ENCODE measurements at regions not wholly inside any gene's neighbourhood (a gene's known extent, or its start where the extent isn't known, plus 50 kb on each side); places are given as distances from the start of the nearest gene placed in this dataset.

DNA sequence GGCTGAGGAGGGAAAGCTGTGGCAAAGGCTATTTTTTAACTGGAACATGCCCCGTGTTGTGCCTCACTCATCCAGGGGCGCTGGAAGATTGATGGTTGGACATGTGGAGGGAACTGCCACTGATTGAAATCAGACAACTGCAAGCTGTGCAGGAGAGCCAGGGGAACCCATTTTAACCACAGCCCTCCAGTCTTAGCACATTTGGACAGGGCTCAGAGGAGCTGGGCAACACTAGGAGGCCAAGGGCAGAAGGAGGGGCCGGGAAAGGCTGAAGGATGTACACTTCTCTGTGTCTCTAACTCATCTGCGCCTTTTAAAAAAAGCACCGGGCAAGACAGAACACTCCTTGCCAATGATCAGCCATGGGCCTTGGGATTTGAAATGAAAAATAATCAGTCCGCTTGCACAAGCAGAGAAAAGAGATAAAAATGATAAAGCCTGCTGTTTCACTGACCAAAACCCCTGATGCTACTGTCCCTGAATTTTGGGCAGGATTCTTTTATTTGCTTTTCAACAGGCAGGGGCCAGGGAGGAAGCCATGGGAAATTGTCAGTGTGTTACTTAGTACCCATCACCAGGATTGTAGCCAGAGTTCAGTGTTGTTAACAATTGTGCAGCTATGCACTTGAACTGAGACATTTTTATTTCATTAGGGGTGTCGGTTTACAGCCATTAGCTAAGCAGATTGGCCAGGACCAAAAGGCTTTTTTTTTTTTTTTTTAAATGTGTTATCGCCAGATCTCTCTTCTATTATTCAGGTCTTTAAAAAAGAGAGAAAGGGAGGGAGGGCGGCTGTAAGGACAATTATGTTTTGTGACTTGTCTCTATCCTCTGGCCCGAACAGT, 109.3 kb upstream of the EYA4 start (continued):
- TF ChIP-seq, protein P1, sequence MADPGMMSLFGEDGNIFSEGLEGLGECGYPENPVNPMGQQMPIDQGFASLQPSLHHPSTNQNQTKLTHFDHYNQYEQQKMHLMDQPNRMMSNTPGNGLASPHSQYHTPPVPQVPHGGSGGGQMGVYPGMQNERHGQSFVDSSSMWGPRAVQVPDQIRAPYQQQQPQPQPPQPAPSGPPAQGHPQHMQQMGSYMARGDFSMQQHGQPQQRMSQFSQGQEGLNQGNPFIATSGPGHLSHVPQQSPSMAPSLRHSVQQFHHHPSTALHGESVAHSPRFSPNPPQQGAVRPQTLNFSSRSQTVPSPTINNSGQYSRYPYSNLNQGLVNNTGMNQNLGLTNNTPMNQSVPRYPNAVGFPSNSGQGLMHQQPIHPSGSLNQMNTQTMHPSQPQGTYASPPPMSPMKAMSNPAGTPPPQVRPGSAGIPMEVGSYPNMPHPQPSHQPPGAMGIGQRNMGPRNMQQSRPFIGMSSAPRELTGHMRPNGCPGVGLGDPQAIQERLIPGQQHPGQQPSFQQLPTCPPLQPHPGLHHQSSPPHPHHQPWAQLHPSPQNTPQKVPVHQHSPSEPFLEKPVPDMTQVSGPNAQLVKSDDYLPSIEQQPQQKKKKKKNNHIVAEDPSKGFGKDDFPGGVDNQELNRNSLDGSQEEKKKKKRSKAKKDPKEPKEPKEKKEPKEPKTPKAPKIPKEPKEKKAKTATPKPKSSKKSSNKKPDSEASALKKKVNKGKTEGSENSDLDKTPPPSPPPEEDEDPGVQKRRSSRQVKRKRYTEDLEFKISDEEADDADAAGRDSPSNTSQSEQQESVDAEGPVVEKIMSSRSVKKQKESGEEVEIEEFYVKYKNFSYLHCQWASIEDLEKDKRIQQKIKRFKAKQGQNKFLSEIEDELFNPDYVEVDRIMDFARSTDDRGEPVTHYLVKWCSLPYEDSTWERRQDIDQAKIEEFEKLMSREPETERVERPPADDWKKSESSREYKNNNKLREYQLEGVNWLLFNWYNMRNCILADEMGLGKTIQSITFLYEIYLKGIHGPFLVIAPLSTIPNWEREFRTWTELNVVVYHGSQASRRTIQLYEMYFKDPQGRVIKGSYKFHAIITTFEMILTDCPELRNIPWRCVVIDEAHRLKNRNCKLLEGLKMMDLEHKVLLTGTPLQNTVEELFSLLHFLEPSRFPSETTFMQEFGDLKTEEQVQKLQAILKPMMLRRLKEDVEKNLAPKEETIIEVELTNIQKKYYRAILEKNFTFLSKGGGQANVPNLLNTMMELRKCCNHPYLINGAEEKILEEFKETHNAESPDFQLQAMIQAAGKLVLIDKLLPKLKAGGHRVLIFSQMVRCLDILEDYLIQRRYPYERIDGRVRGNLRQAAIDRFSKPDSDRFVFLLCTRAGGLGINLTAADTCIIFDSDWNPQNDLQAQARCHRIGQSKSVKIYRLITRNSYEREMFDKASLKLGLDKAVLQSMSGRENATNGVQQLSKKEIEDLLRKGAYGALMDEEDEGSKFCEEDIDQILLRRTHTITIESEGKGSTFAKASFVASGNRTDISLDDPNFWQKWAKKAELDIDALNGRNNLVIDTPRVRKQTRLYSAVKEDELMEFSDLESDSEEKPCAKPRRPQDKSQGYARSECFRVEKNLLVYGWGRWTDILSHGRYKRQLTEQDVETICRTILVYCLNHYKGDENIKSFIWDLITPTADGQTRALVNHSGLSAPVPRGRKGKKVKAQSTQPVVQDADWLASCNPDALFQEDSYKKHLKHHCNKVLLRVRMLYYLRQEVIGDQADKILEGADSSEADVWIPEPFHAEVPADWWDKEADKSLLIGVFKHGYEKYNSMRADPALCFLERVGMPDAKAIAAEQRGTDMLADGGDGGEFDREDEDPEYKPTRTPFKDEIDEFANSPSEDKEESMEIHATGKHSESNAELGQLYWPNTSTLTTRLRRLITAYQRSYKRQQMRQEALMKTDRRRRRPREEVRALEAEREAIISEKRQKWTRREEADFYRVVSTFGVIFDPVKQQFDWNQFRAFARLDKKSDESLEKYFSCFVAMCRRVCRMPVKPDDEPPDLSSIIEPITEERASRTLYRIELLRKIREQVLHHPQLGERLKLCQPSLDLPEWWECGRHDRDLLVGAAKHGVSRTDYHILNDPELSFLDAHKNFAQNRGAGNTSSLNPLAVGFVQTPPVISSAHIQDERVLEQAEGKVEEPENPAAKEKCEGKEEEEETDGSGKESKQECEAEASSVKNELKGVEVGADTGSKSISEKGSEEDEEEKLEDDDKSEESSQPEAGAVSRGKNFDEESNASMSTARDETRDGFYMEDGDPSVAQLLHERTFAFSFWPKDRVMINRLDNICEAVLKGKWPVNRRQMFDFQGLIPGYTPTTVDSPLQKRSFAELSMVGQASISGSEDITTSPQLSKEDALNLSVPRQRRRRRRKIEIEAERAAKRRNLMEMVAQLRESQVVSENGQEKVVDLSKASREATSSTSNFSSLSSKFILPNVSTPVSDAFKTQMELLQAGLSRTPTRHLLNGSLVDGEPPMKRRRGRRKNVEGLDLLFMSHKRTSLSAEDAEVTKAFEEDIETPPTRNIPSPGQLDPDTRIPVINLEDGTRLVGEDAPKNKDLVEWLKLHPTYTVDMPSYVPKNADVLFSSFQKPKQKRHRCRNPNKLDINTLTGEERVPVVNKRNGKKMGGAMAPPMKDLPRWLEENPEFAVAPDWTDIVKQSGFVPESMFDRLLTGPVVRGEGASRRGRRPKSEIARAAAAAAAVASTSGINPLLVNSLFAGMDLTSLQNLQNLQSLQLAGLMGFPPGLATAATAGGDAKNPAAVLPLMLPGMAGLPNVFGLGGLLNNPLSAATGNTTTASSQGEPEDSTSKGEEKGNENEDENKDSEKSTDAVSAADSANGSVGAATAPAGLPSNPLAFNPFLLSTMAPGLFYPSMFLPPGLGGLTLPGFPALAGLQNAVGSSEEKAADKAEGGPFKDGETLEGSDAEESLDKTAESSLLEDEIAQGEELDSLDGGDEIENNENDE (IDR thresholded peaks at IDR 0.05; ENCODE audit: insufficient replicate concordance, low read length) = no peak
- no peak for TF ChIP-seq SP4 (IDR thresholded peaks at IDR 0.05; ENCODE audit: low read length)
- no peak for TF ChIP-seq SIX5 (IDR thresholded peaks at IDR 0.05; ENCODE audit: low read depth, low read length)
- TF ChIP-seq CEBPB (IDR thresholded peaks at IDR 0.05; ENCODE audit: low read depth, low read length) = no peak
- no peak for TF ChIP-seq SIN3A (conservative IDR thresholded peaks at IDR 0.05 in 1 of 2, IDR thresholded peaks at IDR 0.05 in 1 of 2; ENCODE audit: low read depth in 1 of 2, low read length in 2 of 2)

Measured in H1 (cell line).